ENCODE measurements at regions not wholly inside any gene's neighbourhood (a gene's known extent, or its start where the extent isn't known, plus 50 kb on each side); places are given as distances from the start of the nearest gene placed in this dataset.
A peak's percentile ranks its signal among the peaks of the same experiment; 100 is the strongest.

DNA sequence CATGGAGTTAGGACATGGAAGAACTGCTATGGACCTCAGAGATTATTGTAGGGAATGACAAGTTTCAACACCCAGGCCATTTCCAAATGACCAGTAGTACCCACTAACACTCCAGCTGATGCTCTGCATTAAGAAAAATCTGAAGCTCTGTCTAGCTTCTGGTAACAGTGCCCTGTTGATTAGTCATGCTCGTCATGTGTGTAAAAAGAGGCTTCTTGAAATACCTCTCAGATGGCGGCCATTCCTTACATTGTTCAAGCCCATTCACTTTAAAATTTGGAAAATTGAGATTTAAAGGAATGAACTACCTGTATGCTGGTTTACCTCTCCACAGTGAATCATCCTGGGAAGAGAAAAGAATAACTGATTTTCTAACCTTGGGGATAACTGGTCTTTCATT, 527.9 kb upstream of the ARGLU1 start:
- TF ChIP-seq, protein P1, sequence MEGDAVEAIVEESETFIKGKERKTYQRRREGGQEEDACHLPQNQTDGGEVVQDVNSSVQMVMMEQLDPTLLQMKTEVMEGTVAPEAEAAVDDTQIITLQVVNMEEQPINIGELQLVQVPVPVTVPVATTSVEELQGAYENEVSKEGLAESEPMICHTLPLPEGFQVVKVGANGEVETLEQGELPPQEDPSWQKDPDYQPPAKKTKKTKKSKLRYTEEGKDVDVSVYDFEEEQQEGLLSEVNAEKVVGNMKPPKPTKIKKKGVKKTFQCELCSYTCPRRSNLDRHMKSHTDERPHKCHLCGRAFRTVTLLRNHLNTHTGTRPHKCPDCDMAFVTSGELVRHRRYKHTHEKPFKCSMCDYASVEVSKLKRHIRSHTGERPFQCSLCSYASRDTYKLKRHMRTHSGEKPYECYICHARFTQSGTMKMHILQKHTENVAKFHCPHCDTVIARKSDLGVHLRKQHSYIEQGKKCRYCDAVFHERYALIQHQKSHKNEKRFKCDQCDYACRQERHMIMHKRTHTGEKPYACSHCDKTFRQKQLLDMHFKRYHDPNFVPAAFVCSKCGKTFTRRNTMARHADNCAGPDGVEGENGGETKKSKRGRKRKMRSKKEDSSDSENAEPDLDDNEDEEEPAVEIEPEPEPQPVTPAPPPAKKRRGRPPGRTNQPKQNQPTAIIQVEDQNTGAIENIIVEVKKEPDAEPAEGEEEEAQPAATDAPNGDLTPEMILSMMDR (IDR thresholded peaks at IDR 0.05; ENCODE audit: borderline replicate concordance): no peak
- intact Hi-C loops (cut with micrococcal nuclease): no loop called here

DNA sequence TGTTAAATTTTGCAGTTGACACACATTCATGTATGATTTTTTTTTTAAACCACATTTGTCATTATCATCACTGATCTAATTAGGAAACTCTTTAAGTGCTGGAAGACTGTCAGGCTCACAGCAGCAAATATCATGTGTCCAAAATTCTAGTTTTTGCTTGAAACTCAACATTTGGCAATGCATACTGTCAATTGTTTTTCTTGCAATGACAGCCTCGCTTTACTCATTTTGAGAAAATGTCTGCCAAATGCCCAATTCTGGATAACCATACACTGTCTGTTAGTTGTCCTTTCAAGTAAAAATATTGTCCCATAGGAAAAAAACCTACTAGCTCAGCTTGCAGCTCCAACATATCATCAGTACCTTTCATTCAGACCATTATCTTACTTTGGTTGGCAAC, 523.9 kb upstream of the ARGLU1 start:
- H3K36me3 ChIP-seq: no peaks in the 10 kb centered on the region
- intact Hi-C loops (cut with micrococcal nuclease): no loop called here
- no peak overlapping the region for H3K27ac ChIP-seq (replicated peaks)
- no peak for DNase-seq
- H3K4me3 ChIP-seq: no peak overlapping the region
- TF ChIP-seq, protein P1 (IDR thresholded peaks at IDR 0.05; ENCODE audit: borderline replicate concordance): no peak
- peaks cover 6% of the 10 kb centered on the region for H3K9me3 ChIP-seq (replicated peaks)
- peaks cover 4% of the 10 kb centered on the region for H3K4me1 ChIP-seq
- no peaks in the 10 kb centered on the region for H3K27me3 ChIP-seq (ENCODE audit: low read depth)

More for the DNA sequence above, 527.9 kb upstream of the ARGLU1 start:
- no peak for DNase-seq
- Histone ChIP-seq H3K4me1 (no peaks in the 10 kb centered on the region), H3K27me3 (ENCODE audit: low read depth) (no peaks in the 10 kb centered on the region), H3K36me3 (no peaks in the 10 kb centered on the region), H3K9me3 (replicated peaks) (peaks cover 6% of the 10 kb centered on the region), H3K4me3 (no peak overlapping the region), H3K27ac (replicated peaks) (no peak overlapping the region)

DNA sequence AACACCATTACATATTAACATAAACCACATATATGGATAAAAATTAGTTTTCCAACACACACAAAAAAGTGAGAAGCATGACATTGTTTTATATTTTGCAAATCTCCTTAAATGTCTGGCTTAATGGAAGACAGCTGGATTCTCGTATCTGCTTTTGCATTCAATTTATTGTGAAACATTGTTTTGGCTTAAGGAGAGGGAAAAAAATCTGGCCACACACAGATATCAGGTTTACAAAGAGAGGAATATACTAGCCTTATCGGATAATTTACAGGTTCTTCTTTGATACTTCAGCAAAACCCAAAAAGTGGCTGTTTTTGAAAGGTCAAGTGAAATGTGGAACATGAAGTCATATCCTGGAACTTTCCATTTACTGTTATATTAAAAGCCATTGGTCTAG, 523.5 kb upstream of the ARGLU1 start:
- no peak overlapping the region for H3K27ac ChIP-seq (replicated peaks)
- peaks cover 6% of the 10 kb centered on the region for H3K9me3 ChIP-seq (replicated peaks)
- no peak overlapping the region for H3K4me3 ChIP-seq
- peaks cover 4% of the 10 kb centered on the region for H3K4me1 ChIP-seq
- no peaks in the 10 kb centered on the region for H3K27me3 ChIP-seq (ENCODE audit: low read depth)
- H3K36me3 ChIP-seq: no peaks in the 10 kb centered on the region
- TF ChIP-seq, protein P1 (IDR thresholded peaks at IDR 0.05; ENCODE audit: borderline replicate concordance): no peak
- intact Hi-C loops (cut with micrococcal nuclease): no loop called here
- no peak for DNase-seq

DNA sequence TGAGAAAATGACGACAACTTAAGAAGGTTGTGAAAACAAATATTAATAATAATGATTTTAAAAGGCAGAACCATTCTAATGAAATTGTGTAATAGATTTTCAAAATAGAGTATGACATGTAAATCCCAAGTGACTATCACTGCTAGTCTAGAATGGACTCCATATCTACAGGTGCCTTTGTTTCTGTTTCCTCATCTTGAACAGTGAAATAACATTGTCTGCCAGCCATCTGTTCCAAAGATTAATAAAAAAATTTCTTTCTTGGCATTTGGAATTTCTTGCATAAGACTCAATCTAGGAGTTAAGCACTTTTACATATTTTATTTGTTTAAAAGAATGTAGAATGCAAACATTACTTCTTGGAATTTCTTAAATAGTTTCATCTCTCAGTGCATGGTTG, 520.1 kb upstream of the ARGLU1 start:
- DNase-seq: no peak
- intact Hi-C loops (cut with micrococcal nuclease): no loop called here
- no peaks in the 10 kb centered on the region for H3K9me3 ChIP-seq (replicated peaks)
- H3K4me3 ChIP-seq: no peak overlapping the region
- TF ChIP-seq, protein P1 (IDR thresholded peaks at IDR 0.05; ENCODE audit: borderline replicate concordance): no peak
- peaks cover 4% of the 10 kb centered on the region for H3K4me1 ChIP-seq
- no peaks in the 10 kb centered on the region for H3K27me3 ChIP-seq (ENCODE audit: low read depth)
- H3K27ac ChIP-seq (replicated peaks): no peak overlapping the region
- H3K36me3 ChIP-seq: no peaks in the 10 kb centered on the region

DNA sequence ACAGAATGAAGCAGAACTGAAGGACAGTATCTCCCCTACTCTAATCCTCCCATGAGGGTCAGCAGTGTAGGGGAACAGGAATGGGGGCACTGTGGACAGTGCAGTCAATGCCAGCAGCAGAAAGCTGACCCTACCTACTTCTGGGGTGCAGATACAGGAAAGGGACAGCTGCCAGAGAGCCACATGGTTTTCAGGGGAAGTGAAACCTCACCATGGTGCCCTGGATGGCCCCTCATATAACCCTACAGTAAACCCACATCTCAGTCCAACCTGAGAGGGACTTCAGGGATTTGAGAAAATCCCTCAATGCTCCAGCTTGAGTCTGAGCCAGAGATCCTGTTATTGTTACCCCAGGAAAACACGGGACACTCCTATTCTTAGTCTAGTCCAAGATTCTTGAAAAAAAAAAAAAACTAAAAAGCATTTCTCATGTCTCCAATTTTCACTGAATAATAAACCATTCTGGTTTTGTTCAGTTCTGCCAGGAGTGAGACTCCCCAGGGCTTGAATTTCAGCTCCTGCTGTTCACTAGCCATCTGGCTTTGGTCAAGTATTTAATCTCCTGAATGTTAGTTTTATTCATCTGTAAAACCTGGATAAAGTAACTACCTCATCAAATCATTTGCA, 511.6 kb upstream of the ARGLU1 start:
- Histone ChIP-seq H3K36me3 (no peaks in the 10 kb centered on the region), H3K27me3 (ENCODE audit: low read depth) (no peaks in the 10 kb centered on the region), H3K27ac (replicated peaks) (peak overlapping the region; percentile 34), H3K9me3 (replicated peaks) (peaks cover 16% of the 10 kb centered on the region), H3K4me1 (peaks cover 11% of the 10 kb centered on the region), H3K4me3 (no peak overlapping the region)
- TF ChIP-seq, protein P1 (IDR thresholded peaks at IDR 0.05; ENCODE audit: borderline replicate concordance): no peak
- no peak for DNase-seq
- intact Hi-C loops (cut with micrococcal nuclease): no loop called here

All from left ventricle myocardium inferior (tissue), 1 donor.